Right atrium auricular region (tissue), 2 donors: ENCODE measurements at regions not wholly inside any gene's neighbourhood (a gene's known extent, or its start where the extent isn't known, plus 50 kb on each side); places are given as distances from the start of the nearest gene placed in this dataset.

ENCODE experiments used
- DNase-seq: peaks from one replicate; pipeline ENCODE4 v3.0.0-alpha.2; 2019; ENCODE audit warnings: low spot score
- H3K27ac ChIP-seq, 2 donors: fragments of 200-600 bp; sonication (generic); 1 replicate in 1 of 2; 2 replicates in 1 of 2; pipeline ENCODE4 v1.5.1; 2016 to 2019
- H3K27me3 ChIP-seq, 2 donors: fragments of 200-600 bp; sonication (generic); one replicate each; pipeline versions ENCODE4 v1.5.1 to v1.6.0; 2017 to 2019
- H3K36me3 ChIP-seq: fragments of 200-600 bp; sonication (generic); one replicate; pipeline ENCODE4 v1.5.1; 2016
- H3K4me1 ChIP-seq, 2 donors: fragments of 200-600 bp; sonication (generic); one replicate each; pipeline versions ENCODE4 v1.5.1 to v1.6.0; 2017 to 2019
- H3K4me3 ChIP-seq, 2 donors: fragments of 200-600 bp; sonication (generic); 1 replicate in 1 of 2; 2 replicates in 1 of 2; pipeline ENCODE4 v1.5.1; 2017 to 2019; ENCODE audit warnings: mild to moderate bottlenecking in 1 of 2, moderate library complexity in 1 of 2
- H3K9me3 ChIP-seq, 2 donors: fragments of 200-600 bp; sonication (generic); one replicate each; pipeline ENCODE4 v1.5.1; 2019
- CTCF ChIP-seq, 2 donors: fragments of 200-600 bp; sonication (generic); IDR thresholded peaks; one replicate each; pipeline ENCODE4 v1.5.1; 2019; ENCODE audit warnings: antibody characterized with exemption in 2 of 2

DNA sequence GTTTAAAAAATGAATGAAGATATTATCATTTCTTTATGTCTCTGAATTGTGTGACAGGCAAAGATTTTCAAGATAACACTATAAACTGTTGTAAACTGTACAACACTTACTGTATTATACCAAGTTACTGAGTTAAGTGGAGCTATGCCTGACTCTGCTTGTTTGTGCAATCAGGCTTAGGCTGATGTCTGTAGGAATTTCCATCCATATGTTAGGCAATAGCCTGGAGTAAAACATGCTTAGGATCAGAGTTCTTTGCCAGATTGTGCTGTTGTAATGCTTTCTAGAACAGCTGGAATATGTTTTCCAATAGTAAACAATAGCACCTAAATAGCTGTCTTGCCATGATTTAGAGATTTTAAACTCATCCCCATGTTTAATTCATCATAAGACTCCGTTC, 1496.7 kb downstream of the CDH11 start:
- Histone ChIP-seq H3K9me3 (no peaks in the 10 kb centered on the region), H3K4me3 (no peak overlapping the region), H3K36me3 (no peaks in the 10 kb centered on the region), H3K27me3 (no peaks in the 10 kb centered on the region), H3K4me1 (no peaks in the 10 kb centered on the region), H3K27ac (no peak overlapping the region)
- DNase-seq = no peak
- TF ChIP-seq CTCF (IDR thresholded peaks at IDR 0.05) = no peak

DNA sequence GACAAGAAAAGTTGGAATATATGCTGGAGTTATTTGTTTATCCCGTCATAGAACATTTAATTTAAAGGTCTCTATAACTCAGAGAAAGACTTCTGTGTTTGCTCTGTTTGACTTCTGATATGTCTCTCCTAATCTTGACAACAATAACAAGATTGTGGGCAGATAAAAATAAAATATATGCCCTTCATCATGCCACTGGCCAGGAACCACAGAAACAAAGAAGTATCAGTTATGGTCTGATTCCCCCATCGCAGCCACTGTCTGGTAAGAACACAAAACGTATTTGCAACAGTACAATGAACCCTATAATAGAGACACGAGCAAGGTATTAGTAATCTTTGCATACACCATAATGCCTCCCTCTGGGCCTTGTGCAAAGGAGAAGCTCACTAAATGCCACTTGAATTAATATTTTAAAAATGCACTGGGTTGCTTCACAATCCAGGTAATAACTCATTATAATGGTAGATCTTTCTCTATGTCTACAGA, 1498.3 kb downstream of the CDH11 start:
- Histone ChIP-seq H3K27ac (no peak overlapping the region), H3K9me3 (no peaks in the 10 kb centered on the region), H3K27me3 (no peaks in the 10 kb centered on the region), H3K4me3 (no peak overlapping the region), H3K36me3 (no peaks in the 10 kb centered on the region), H3K4me1 (no peaks in the 10 kb centered on the region)
- TF ChIP-seq CTCF (IDR thresholded peaks at IDR 0.05) = no peak
- DNase-seq = no peak

DNA sequence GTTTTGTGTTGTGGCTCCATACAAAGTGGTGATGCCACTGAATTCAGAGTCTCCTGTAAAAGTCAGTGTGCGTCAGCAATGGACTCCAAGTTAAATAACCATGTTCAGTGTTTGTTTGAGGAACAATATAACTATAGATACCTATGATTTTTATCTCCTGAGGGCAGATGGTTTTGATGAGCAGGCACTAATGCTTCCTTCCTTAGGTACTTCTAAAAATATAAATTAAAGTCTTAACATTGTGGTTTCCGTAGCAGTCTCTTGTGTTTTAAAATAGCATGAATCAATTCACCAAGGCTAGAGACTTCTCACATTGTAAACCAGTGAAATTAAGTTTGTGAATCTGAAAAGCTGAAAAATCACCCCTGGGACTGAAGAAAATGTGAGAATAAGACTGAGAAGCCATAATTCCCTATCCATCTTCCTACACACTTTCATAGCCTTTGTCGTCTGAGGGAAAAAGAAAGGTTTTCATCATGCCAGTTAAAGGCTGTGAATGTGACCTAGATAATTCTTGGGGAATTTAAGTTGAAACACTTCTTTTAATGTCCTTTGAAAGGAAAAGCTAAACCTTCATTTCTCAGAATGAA, 1502.9 kb downstream of the CDH11 start:
- no peaks in the 10 kb centered on the region for H3K4me1 ChIP-seq
- DNase-seq = no peak
- no peak overlapping the region for H3K27ac ChIP-seq
- no peak for TF ChIP-seq CTCF (IDR thresholded peaks at IDR 0.05)
- no peak overlapping the region for H3K4me3 ChIP-seq
- H3K9me3 ChIP-seq = no peaks in the 10 kb centered on the region
- H3K36me3 ChIP-seq = no peaks in the 10 kb centered on the region
- no peaks in the 10 kb centered on the region for H3K27me3 ChIP-seq

DNA sequence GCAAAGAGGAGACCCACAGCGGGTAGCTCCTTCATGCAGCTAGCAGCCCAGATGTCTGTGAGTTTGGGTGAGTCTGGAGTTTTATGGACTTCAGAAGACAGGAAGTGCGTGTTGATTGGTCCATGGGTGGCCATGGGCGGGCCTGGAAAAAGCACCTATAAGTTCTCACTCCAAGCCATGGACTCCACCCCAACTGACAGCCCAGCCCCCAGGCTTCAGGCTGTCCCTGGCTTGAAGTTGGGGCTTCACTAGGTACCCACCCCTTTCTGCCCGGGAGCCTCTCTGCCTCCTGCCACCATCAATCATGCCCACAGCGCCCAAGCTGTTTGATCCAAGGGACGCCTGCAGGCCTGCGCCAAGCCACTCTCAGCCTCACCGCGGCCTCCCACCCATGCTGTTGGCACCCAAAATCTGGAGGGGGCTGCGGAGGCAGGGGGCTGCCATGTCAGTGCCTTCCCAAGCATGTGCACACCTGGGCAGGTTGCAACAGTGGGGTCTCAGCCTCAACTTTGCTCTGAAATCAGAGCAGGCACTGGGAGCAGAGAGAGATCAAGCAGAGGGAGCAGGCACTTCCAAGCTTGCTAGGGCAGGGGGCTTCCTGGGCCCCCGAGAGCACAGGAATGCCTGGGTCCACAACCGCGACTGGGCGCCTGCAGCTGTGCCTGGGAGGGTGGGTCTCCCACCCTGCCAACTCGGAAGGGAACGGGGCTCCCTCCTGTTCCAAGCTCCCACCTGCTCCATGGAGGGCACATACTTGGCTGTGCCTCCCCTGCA, 1503.7 kb downstream of the CDH11 start:
- TF ChIP-seq CTCF (IDR thresholded peaks at IDR 0.05) = no peak
- H3K27me3 ChIP-seq = no peaks in the 10 kb centered on the region
- peak overlapping the region; percentile 49 to 67 for H3K27ac ChIP-seq
- H3K36me3 ChIP-seq = no peaks in the 10 kb centered on the region
- peak overlapping the region; percentile 54 for H3K4me3 ChIP-seq
- no peak for DNase-seq
- no peaks in the 10 kb centered on the region for H3K9me3 ChIP-seq
- no peaks in the 10 kb centered on the region for H3K4me1 ChIP-seq

DNA sequence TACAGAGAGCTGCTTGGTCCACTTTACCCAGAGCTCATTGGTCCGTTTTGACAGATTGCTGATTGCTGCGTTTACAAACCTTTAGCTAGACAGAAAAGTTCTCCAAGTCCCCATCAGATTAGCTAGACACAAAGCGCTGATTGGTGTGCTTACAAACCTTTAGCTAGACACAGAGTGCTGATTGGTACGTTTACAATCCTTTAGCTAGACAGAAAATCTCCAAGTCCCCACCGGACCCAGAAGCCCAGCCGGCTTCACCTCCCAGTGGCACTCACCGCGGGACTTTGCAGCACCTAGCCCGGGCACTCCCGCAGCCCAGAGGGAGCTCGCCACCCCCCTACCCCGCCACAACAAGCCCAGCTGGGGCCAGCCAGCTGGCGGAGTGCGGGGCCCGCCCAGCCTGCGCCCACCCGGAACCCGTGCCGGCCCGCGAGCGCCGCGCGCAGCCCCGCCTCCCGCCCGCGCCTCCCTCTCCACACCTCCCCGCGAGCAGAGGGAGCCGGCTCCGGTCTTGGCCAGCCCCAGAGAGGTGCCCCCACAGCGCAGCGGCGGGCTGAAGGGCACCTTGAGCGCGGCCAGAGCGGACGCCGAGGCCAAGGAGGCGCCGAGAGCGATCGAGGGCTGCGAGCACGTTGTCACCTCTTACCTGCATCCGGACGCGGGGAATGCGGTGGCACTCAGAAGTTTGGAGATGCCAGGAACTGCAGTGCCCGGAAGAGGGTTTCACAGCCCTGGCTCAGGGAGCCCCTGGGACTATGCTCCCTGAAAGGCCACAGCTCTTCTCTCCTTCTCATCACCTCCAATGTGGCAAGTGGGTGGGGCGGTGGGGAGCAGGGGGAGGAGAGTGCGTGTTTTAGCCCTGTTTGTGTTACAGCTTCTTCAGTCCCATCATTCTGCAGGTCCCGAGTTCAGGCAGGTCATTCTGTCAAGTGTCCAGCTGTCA, 1504.5 kb downstream of the CDH11 start:
- peak overlapping the region; percentile 54 for H3K4me3 ChIP-seq
- no peaks in the 10 kb centered on the region for H3K4me1 ChIP-seq
- H3K9me3 ChIP-seq = no peaks in the 10 kb centered on the region
- no peaks in the 10 kb centered on the region for H3K36me3 ChIP-seq
- H3K27me3 ChIP-seq = no peaks in the 10 kb centered on the region
- no peak for TF ChIP-seq CTCF (IDR thresholded peaks at IDR 0.05)
- no peak for DNase-seq
- H3K27ac ChIP-seq = peak overlapping the region; percentile 49 to 67
